Liver (tissue), 3 donors: ENCODE measurements at regions not wholly inside any gene's neighbourhood (a gene's known extent, or its start where the extent isn't known, plus 50 kb on each side); places are given as distances from the start of the nearest gene placed in this dataset.

Source experiments
- CTCF ChIP-seq: fragments of 150-350 bp; IDR thresholded peaks from 2 replicates; pipeline ENCODE4 v1.5.1; 2017; ENCODE audit warnings: improper control_type of control experiment, low read depth, low read length; ENCODE audit not compliant: missing input control
- EGR1 ChIP-seq, 2 donors: IDR thresholded peaks; 2 replicates each; pipeline ENCODE4 v1.6.1; 2016 to 2018; ENCODE audit warnings: antibody characterized with exemption in 2 of 2, low read depth in 2 of 2
- GABPA ChIP-seq, 2 donors: IDR thresholded peaks in 1 of 2; conservative IDR thresholded peaks in 1 of 2; 2 replicates each; pipeline ENCODE4 v1.6.1; 2016; ENCODE audit warnings: antibody characterized with exemption in 2 of 2, mild to moderate bottlenecking in 1 of 2, moderate library complexity in 1 of 2
- JUND ChIP-seq, 2 donors: IDR thresholded peaks; 2 replicates each; pipeline ENCODE4 v1.6.1; 2016; ENCODE audit warnings: antibody characterized with exemption in 2 of 2
- MAX ChIP-seq: IDR thresholded peaks from 2 replicates; pipeline ENCODE4 v1.6.1; 2016; ENCODE audit warnings: antibody characterized with exemption
- RAD21 ChIP-seq, 2 donors: IDR thresholded peaks; 2 replicates each; pipeline ENCODE4 v1.6.1; 2016; ENCODE audit warnings: antibody characterized with exemption in 2 of 2, mild to moderate bottlenecking in 2 of 2
- SP1 ChIP-seq: IDR thresholded peaks from 2 replicates; pipeline ENCODE4 v1.6.1; 2018; ENCODE audit warnings: antibody characterized with exemption, mild to moderate bottlenecking
- TAF1 ChIP-seq: conservative IDR thresholded peaks from 2 replicates; pipeline ENCODE4 v1.6.1; 2016; ENCODE audit warnings: antibody characterized with exemption, mild to moderate bottlenecking
- YY1 ChIP-seq: IDR thresholded peaks from 2 replicates; pipeline ENCODE4 v1.6.1; 2016; ENCODE audit warnings: antibody characterized with exemption, mild to moderate bottlenecking
- donor health status: healthy.
- donor health status: healthy.

GRCh38 chr10:130854151-130854550 lies 457.4 kb downstream of the TCERG1L start:
- TF ChIP-seq JUND (IDR thresholded peaks at IDR 0.05): no peak
- no peak for TF ChIP-seq GABPA (IDR thresholded peaks at IDR 0.05 in 1 of 2, conservative IDR thresholded peaks at IDR 0.05 in 1 of 2)
- TF ChIP-seq YY1: no peak
- TF ChIP-seq TAF1: no peak
- TF ChIP-seq CTCF: no peak
- TF ChIP-seq SP1: no peak
- no peak for TF ChIP-seq MAX
- no peak for TF ChIP-seq EGR1 (IDR thresholded peaks at IDR 0.05; ENCODE audit: low read depth in 2 of 2)
- no peak for TF ChIP-seq RAD21 (IDR thresholded peaks at IDR 0.05)
